GM18505 (cell line): ENCODE measurements at regions not wholly inside any gene's neighbourhood (a gene's known extent, or its start where the extent isn't known, plus 50 kb on each side); places are given as distances from the start of the nearest gene placed in this dataset.

ENCODE experiments used
- ATAC-seq: cut with Tn5 transposase; IDR thresholded peaks from one replicate; pipeline ENCODE4 v1.9.1; 2021; ENCODE audit not compliant: unreplicated experiment
- POLR2A ChIP-seq: IDR thresholded peaks from 4 replicates; pipeline ENCODE4 v1.6.1; 2011; ENCODE audit warnings: borderline replicate concordance; ENCODE audit not compliant: insufficient read depth, insufficient read length; ENCODE audit errors: extremely low read depth

DNA sequence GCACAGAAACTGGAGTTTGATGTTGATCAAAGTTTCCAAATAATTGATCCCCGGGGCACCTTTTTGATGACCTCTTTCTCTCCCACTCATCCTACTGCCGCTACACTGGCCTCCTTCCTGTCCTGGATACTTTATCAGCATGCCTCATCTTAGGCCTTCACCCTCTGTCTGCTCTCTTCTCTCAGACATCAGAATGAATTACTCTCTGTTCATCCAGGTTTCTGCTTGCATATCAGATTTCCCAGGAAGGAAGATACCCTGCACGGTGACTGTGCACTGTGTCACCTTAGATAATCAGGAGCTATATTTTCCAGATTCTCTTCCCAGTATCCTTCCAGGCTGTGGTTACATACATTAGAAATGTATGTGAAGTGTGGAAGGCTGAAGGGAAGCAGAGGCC lies 397.0 kb downstream of the DIRAS2 start:
- ATAC-seq: no peak
- TF ChIP-seq POLR2A: no peak

DNA sequence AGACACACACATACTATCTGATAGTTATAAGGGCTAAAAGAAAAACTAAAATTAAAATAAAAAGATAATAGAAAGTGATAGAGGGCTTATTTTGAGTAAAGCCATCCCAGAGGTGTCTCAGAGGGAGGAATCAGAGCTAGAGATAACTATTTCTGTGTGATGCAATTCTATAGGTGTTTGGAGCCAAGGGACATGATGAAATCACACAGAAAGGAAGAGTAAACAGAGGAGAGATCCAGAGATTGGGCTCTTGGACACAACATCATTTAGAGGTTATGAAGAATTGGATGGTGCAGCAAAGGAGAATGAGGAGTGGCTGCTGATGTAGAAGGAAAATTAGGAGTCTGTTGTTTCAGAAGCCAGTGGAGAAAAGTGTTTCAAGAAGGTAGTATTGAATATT lies 393.5 kb downstream of the DIRAS2 start:
- no peak for ATAC-seq
- TF ChIP-seq POLR2A: no peak

DNA sequence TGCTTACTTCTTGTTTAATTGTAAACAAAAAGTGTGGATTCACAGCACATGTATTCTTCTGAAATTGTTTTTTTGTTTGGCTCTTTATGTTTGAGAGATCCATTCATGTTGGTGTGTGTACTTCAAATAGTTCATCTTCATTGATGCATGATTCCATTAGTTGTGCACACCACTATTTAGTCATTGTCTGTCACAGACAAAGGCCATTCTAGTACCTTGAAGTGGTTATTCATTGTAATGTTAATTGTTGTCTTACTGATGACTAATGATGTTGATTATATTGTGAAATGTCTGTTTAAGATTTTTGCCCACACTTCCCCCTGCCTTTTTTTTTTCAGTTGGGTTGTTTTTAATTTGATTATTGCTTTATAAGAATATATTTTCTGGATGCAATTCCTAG lies 391.3 kb downstream of the DIRAS2 start:
- no peak for ATAC-seq

DNA sequence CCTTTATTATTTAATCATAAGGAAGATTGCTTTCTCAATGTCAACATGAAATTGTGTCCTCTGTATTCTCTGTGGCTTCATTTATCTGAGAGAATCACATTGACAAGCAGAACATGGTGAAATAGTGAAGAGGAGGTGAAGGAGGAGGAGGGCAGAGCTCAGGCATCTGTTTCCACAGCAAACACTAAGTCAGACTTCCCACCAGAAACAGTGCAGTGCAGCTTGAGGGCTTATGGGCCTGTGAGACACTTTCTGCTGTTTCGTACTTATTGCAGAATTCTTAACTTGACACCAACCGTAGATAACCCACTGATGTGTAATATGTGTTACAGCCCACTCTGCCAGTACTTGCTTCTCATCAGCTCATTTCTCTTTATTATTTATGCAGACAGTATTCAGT lies 386.3 kb downstream of the DIRAS2 start:
- TF ChIP-seq POLR2A: no peak
- ATAC-seq: no peak

More for the DNA sequence above, 391.3 kb downstream of the DIRAS2 start:
- TF ChIP-seq POLR2A: no peak

DNA sequence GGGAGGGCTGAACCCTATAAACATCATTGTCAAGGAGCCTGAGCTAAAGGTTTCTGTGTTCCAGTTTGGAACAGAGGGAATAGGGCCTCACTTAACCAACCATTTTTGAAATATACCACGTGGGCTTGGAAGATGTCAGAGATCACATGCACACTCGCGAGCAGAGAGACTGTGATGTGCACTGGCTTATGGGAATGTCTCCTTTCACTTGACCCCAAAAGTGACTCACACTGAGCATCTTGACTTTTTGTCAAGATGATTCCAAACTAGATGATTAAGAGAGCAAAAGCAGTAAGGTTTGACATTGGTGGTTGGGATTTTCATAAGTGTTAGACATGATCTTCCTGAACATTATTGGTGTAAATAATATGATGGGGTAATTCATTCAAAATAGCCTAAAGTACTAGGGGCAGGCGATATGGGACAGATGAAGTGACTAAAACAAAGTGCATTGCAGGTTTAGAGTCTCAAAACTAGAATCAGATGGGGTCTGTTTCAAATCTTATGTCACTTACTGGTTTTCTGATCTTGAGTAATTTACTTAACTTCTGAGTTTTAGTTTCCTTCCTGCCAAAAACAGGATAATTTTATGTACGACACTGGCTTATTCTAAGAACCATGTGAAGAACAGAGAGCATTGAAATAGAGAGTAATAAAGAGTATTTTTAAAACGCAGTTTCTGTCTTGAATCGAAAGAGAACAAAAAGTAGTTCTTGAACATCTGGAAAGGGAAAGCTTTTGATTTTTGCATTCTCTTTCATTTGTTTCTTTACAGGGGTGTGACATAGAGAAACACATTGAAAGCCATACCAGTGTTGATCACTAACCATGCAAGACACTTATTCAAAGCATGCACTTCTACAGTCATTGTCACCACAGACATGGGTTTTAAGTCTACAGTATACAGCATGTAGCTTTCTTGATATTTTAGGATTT lies 383.0 kb downstream of the DIRAS2 start:
- TF ChIP-seq POLR2A: no peak
- no peak for ATAC-seq

DNA sequence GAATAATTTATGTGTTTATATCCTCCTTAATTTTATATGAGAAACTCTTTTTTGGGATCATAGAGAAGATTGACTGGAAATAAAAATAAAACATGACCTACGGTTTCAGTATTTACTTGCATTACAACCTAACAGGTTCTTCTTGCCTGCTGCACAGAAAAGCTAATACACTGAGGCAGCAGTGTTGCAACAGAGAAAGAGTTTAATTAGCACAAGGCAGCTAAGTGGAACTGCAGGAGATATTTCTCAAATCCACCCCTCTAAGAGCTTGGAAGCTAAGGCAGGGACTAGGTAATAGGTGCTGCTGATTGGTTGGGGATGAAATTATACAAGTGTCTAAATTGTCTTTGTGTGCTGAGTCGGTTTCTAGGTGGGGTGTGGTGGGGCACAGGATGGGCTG lies 380.9 kb downstream of the DIRAS2 start:
- no peak for ATAC-seq
- no peak for TF ChIP-seq POLR2A

DNA sequence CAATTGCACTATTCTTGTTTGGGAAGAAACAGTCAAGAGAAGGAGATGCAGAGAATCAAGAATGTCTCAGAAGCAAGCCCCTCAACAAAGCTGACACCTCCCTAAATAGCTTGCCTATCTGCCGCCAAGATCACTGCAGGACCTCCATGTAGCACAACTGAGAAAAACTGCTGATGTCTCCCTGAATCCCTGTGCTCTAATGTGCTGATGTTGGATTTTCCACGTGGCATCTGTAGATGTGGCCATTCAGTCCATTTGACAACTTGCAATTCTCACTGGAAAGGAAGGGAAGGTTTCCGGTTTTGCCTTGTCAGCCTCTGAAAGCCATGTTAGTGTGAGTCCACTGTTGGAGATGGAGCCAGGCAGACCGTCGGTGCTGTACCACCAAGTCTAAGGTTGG lies 374.0 kb downstream of the DIRAS2 start:
- TF ChIP-seq POLR2A: no peak
- ATAC-seq: no peak

DNA sequence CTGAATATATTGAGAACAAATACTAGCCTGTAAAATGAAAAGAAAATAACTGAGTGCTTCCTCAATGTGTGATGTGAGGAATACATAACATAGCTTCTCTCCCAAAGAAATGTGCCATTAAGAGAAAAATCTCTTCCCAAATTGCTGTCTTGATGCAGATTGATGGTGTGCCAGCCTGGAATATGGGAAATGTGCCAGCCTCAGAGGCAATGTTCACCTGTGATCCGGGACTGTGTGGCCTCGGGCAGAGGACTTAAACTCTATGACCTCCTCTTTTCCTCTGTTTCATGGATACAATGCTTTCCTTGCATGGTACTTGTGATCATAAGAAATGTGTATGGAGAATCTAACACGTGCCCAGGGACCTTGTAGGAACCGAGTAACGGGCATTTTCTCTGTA lies 370.9 kb downstream of the DIRAS2 start:
- no peak for TF ChIP-seq POLR2A
- ATAC-seq: no peak

DNA sequence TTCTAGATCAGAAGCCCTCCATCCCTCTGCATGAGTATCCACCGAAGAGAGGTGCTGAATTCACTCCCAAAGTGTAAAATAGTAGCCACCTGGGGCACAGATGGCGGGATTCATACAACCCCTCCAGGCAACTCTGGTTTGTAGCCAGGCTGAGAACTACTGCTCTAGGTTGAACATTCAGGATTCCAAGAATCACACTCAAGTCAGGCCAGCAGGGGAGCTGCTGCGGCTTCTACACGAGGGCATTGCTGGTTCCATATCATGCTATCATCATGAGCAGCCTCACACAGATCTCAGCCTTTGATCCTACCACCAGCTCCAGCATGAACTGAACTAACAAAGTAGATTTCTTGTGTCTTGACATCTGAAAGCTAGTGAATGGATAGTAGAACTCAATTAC lies 367.9 kb downstream of the DIRAS2 start:
- TF ChIP-seq POLR2A: no peak
- ATAC-seq: no peak

DNA sequence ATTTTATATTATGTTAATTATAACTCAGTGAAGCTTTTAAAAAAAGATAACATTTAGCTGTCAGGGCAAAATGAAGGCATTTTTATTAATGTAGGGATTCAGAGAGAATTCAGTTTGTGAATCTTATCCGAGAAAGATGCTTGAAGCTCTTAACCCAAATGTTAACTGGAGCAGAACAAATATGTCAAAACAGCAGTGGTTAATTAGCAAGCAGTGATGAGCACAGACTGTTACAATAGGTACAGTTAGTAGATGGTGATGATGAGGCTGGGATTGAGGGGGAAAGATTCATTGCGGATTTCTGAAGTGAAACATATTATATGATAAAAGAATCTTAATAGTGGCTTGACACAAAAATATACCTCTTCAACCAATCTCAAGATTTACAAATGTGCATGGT lies 356.7 kb downstream of the DIRAS2 start:
- no peak for ATAC-seq
- no peak for TF ChIP-seq POLR2A

DNA sequence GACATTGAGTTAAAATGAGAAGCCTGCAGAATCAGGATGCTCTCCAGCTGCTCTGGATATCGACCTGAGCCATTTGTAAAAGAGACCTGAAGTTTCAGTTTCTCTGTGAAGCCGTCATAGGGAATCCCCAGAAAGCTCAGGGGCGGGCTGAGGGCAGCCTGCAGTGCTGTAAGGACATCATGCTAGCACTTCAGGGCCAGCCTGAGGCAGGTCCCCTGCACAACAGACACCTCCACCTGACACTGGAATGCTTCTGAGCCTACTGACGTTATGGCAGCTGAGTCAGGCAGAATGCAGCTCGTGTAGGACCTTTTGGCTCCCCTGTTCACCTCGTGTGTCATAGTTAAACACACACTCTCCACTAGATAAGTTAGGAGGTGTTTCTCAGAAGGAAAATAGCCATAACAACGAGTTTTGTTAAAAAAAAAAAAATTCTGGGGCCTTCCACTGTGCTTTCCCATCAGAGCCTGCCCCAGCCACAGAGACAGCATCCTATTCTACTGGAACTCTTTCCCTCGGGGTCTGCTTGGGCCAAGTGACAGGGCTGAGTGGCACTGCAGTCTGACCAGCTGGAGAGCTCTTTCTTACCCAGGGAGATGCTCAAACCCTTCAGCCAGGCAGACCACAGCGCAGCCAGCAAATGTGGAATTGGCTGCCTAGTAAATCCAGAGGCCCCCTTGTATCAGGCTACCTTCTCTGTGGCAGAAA lies 354.9 kb downstream of the DIRAS2 start:
- ATAC-seq: peak; percentile 88
- peak; percentile 40 for TF ChIP-seq POLR2A

DNA sequence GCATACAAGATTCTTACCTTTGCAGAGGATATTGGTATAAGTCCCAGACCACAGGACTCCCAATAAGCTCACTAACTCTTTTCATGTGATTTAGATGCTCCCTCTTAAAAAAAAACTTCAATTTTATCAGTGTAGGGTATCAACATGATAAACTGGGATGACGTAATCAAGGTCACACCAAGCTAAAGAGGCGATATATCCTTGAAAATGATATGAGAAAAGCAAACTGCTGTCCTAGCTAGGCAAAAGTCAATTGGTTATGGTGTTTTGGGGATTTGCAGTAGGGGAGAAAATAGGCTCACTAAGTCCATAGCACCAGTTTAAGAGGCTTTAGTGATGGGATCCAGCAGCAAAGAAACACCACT lies 354.4 kb downstream of the DIRAS2 start:
- no peak for TF ChIP-seq POLR2A
- ATAC-seq: no peak

DNA sequence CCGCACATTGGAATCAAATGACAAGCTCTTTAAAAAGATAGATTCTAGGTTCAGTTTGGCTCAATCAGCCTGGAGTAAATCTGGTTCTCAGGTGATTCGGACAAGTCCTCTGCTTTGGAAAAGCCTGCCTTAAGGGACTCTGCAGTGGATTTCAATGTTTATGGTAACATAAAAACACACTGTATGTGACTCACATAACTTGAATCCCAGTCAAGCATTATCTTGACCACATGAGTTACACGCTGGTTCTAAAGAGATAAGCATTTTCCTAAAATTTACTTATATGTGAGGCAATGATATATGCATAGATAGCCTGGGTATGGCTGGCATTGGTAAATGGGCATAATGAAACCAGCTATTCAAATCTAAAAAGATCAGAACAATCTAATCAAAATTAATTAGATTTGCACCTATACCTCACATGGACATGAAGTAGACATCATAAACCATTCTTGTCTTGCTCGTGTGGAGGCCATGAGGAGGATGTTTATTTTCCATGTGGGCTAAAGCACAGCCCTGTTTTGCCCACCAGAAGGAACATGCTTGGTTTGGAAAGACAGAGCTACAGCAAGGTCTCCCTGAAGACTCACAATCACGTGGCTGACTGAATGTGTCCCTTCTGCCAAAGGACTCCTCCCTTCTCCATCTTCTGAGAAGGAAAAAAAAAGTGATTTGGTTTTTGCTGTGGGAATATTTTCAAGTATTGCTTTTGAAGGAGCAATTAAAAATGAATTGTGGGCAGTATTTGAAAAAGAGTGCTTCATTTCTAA lies 351.7 kb downstream of the DIRAS2 start:
- ATAC-seq: no peak
- TF ChIP-seq POLR2A: no peak

DNA sequence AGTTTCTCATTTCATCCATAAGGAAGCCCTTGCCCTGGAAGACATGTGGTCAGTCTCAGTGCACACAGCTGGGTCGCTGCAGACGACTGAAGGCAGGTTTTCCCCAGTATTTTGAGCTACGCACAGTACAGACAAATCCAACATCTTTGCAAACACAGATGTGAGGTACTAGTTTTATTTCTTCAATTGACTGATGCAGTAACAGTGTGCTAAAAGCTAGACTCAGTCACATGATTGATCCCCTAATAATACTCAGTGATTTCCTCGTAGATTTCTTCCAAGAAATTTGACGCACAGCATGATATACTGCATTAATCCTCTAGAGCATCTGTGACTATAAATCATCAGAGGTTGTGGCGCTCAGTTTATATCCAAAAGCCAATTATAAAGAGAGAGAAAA lies 346.1 kb downstream of the DIRAS2 start:
- TF ChIP-seq POLR2A: no peak
- no peak for ATAC-seq

DNA sequence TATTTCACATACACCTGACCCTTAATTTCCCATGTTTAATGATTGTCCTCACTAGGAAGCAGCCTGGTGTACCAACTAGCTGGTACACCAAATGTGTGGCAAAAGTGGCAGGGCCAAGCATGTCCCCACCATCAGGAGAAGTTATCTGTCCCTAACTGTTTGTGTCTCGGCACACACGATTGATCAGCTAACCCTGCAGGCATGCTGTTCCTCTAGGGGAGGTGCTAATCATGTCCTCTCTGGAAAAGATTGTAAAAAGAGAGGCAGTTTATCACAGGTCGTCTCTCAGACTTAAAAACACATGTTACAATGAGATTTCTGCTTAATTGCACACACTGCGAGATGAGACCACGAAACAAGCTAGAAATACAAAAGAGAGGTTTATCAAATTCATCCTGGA lies 342.7 kb downstream of the DIRAS2 start:
- no peak for ATAC-seq
- TF ChIP-seq POLR2A: no peak
